GM23338 (cell line): ENCODE measurements at regions not wholly inside any gene's neighbourhood (a gene's known extent, or its start where the extent isn't known, plus 50 kb on each side); places are given as distances from the start of the nearest gene placed in this dataset.

Experiments
- CTCF ChIP-seq, 2 experiments: fragments of 200-600 bp in 1 of 2; sonication (generic) in 1 of 2; conservative IDR thresholded peaks; 2 replicates each; pipeline versions ENCODE4 v1.5.1 to v1.6.1; 2016 to 2017; ENCODE audit warnings: antibody characterized with exemption in 2 of 2, low read depth in 2 of 2, mild to moderate bottlenecking in 2 of 2, moderate library complexity in 1 of 2
- EZH2 ChIP-seq: fragments of 200-600 bp; sonication (generic); IDR thresholded peaks from one replicate; pipeline ENCODE4 v1.8.0; 2017; ENCODE audit warnings: antibody characterized with exemption, mild to moderate bottlenecking, low read depth; ENCODE audit not compliant: unreplicated experiment
- EZH2phosphoT487 ChIP-seq: fragments of 200-600 bp; sonication (generic); IDR thresholded peaks from one replicate; pipeline ENCODE4 v1.8.1; 2018; ENCODE audit warnings: antibody characterized with exemption; ENCODE audit not compliant: unreplicated experiment
- NANOG ChIP-seq: IDR thresholded peaks from 2 replicates; pipeline ENCODE4 v1.6.1; 2016; ENCODE audit warnings: antibody characterized with exemption, borderline replicate concordance
- POLR2AphosphoS5 ChIP-seq: IDR thresholded peaks from 2 replicates; pipeline ENCODE4 v1.6.1; 2016; ENCODE audit warnings: antibody characterized with exemption, low read depth
- ZNF114 ChIP-seq: fragments of 250-450 bp; sonication (Bioruptor Pico); IDR thresholded peaks from 2 replicates; pipeline ENCODE4 v1.5.0; 2020; ENCODE audit warnings: mild to moderate bottlenecking, moderate library complexity
- TF ChIP-seq, protein P1 (sequence below): IDR thresholded peaks from one replicate; pipeline ENCODE4 v1.6.1; 2018; ENCODE audit warnings: antibody characterized with exemption; ENCODE audit not compliant: unreplicated experiment
- TF ChIP-seq, protein P2 (sequence below): fragments of 250-450 bp; sonication (Bioruptor Pico); IDR thresholded peaks from 2 replicates; pipeline ENCODE4 v1.5.0; 2020; ENCODE audit warnings: mild to moderate bottlenecking, moderate library complexity

DNA sequence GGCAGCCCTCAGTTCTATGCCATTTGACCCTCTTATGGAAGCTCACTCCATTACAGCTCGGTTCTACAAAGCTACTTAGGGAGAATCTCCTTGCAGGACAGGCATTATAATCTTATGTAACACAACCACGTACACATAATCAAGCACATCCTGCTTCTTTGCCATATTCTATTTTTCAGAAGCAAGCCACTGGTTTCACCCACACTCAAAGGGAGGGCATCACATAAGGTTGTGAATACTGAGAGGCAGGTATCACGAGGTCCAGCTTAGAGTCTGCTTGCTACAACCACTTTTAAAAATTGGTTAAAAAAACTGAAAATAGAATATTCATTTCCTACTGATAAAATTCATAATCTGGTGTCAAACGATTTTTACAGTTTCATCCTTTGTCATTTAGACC, 589.2 kb downstream of the SLC16A7 start:
- TF ChIP-seq CTCF (conservative IDR thresholded peaks at IDR 0.05; ENCODE audit: low read depth in 2 of 2): no peak
- no peak for TF ChIP-seq POLR2AphosphoS5
- TF ChIP-seq NANOG: no peak
- no peak for TF ChIP-seq EZH2
- no peak for TF ChIP-seq EZH2phosphoT487
- TF ChIP-seq, protein P1, sequence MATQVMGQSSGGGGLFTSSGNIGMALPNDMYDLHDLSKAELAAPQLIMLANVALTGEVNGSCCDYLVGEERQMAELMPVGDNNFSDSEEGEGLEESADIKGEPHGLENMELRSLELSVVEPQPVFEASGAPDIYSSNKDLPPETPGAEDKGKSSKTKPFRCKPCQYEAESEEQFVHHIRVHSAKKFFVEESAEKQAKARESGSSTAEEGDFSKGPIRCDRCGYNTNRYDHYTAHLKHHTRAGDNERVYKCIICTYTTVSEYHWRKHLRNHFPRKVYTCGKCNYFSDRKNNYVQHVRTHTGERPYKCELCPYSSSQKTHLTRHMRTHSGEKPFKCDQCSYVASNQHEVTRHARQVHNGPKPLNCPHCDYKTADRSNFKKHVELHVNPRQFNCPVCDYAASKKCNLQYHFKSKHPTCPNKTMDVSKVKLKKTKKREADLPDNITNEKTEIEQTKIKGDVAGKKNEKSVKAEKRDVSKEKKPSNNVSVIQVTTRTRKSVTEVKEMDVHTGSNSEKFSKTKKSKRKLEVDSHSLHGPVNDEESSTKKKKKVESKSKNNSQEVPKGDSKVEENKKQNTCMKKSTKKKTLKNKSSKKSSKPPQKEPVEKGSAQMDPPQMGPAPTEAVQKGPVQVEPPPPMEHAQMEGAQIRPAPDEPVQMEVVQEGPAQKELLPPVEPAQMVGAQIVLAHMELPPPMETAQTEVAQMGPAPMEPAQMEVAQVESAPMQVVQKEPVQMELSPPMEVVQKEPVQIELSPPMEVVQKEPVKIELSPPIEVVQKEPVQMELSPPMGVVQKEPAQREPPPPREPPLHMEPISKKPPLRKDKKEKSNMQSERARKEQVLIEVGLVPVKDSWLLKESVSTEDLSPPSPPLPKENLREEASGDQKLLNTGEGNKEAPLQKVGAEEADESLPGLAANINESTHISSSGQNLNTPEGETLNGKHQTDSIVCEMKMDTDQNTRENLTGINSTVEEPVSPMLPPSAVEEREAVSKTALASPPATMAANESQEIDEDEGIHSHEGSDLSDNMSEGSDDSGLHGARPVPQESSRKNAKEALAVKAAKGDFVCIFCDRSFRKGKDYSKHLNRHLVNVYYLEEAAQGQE: no peak
- TF ChIP-seq, protein P2, sequence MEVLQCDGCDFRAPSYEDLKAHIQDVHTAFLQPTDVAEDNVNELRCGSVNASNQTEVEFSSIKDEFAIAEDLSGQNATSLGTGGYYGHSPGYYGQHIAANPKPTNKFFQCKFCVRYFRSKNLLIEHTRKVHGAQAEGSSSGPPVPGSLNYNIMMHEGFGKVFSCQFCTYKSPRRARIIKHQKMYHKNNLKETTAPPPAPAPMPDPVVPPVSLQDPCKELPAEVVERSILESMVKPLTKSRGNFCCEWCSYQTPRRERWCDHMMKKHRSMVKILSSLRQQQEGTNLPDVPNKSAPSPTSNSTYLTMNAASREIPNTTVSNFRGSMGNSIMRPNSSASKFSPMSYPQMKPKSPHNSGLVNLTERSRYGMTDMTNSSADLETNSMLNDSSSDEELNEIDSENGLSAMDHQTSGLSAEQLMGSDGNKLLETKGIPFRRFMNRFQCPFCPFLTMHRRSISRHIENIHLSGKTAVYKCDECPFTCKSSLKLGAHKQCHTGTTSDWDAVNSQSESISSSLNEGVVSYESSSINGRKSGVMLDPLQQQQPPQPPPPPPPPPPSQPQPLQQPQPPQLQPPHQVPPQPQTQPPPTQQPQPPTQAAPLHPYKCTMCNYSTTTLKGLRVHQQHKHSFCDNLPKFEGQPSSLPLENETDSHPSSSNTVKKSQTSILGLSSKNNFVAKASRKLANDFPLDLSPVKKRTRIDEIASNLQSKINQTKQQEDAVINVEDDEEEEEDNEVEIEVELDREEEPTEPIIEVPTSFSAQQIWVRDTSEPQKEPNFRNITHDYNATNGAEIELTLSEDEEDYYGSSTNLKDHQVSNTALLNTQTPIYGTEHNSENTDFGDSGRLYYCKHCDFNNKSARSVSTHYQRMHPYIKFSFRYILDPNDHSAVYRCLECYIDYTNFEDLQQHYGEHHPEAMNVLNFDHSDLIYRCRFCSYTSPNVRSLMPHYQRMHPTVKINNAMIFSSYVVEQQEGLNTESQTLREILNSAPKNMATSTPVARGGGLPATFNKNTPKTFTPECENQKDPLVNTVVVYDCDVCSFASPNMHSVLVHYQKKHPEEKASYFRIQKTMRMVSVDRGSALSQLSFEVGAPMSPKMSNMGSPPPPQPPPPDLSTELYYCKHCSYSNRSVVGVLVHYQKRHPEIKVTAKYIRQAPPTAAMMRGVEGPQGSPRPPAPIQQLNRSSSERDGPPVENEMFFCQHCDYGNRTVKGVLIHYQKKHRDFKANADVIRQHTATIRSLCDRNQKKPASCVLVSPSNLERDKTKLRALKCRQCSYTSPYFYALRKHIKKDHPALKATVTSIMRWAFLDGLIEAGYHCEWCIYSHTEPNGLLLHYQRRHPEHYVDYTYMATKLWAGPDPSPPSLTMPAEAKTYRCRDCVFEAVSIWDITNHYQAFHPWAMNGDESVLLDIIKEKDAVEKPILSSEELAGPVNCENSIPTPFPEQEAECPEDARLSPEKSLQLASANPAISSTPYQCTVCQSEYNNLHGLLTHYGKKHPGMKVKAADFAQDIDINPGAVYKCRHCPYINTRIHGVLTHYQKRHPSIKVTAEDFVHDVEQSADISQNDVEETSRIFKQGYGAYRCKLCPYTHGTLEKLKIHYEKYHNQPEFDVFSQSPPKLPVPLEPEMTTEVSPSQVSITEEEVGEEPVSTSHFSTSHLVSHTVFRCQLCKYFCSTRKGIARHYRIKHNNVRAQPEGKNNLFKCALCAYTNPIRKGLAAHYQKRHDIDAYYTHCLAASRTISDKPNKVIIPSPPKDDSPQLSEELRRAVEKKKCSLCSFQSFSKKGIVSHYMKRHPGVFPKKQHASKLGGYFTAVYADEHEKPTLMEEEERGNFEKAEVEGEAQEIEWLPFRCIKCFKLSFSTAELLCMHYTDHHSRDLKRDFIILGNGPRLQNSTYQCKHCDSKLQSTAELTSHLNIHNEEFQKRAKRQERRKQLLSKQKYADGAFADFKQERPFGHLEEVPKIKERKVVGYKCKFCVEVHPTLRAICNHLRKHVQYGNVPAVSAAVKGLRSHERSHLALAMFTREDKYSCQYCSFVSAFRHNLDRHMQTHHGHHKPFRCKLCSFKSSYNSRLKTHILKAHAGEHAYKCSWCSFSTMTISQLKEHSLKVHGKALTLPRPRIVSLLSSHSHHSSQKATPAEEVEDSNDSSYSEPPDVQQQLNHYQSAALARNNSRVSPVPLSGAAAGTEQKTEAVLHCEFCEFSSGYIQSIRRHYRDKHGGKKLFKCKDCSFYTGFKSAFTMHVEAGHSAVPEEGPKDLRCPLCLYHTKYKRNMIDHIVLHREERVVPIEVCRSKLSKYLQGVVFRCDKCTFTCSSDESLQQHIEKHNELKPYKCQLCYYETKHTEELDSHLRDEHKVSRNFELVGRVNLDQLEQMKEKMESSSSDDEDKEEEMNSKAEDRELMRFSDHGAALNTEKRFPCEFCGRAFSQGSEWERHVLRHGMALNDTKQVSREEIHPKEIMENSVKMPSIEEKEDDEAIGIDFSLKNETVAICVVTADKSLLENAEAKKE (CRISPR knock-in tag): no peak
- TF ChIP-seq ZNF114: no peak
